GM18907 (cell line): ENCODE measurements at regions not wholly inside any gene's neighbourhood (a gene's known extent, or its start where the extent isn't known, plus 50 kb on each side); places are given as distances from the start of the nearest gene placed in this dataset.

Experiments used
- ATAC-seq: cut with Tn5 transposase; IDR thresholded peaks from one replicate; pipeline ENCODE4 v1.9.1; 2021; ENCODE audit warnings: mild to moderate bottlenecking, moderate library complexity; ENCODE audit not compliant: unreplicated experiment

GRCh38 chr6:78577585-78577984, 289.8 kb upstream of the IRAK1BP1 start:
- no peak for ATAC-seq

GRCh38 chr6:78578430-78578829, 288.9 kb upstream of the IRAK1BP1 start:
- no peak for ATAC-seq

GRCh38 chr6:78580923-78581322, 286.4 kb upstream of the IRAK1BP1 start:
- no peak for ATAC-seq

GRCh38 chr6:78583079-78583478, 284.3 kb upstream of the IRAK1BP1 start:
- no peak for ATAC-seq

GRCh38 chr6:78589436-78589835, 277.9 kb upstream of the IRAK1BP1 start:
- no peak for ATAC-seq

- ATAC-seq, result no peak
Observed at GRCh38 chr6:78593898-78594667, 273.3 kb upstream of the IRAK1BP1 start.

- ATAC-seq, result no peak
Observed at GRCh38 chr6:78594668-78595066, 272.7 kb upstream of the IRAK1BP1 start.

- no peak for ATAC-seq
Observed at GRCh38 chr6:78597966-78598365, 269.4 kb upstream of the IRAK1BP1 start.

GRCh38 chr6:78598966-78599365, 268.4 kb upstream of the IRAK1BP1 start:
- no peak for ATAC-seq

GRCh38 chr6:78599526-78599925, 267.8 kb upstream of the IRAK1BP1 start:
- ATAC-seq, result no peak

- ATAC-seq, result no peak
Observed at GRCh38 chr6:78605909-78606446, 261.4 kb upstream of the IRAK1BP1 start.

GRCh38 chr6:78607189-78607588, 260.2 kb upstream of the IRAK1BP1 start:
- ATAC-seq, result no peak

- ATAC-seq, result no peak
Observed at GRCh38 chr6:78611102-78611620, 256.2 kb upstream of the IRAK1BP1 start.

GRCh38 chr6:78611886-78612480, 255.4 kb upstream of the IRAK1BP1 start:
- ATAC-seq, result peak; percentile 38

GRCh38 chr6:78614961-78615360, 252.4 kb upstream of the IRAK1BP1 start:
- ATAC-seq, result peak; percentile 54

- peak; percentile 82 for ATAC-seq
Observed at GRCh38 chr6:78615430-78615904, 251.9 kb upstream of the IRAK1BP1 start.

- no peak for ATAC-seq
Observed at GRCh38 chr6:78618970-78619369, 248.4 kb upstream of the IRAK1BP1 start.

GRCh38 chr6:78623554-78623953, 243.8 kb upstream of the IRAK1BP1 start:
- ATAC-seq, result no peak

- ATAC-seq, result no peak
Observed at GRCh38 chr6:78629154-78629721, 238.1 kb upstream of the IRAK1BP1 start.

- ATAC-seq, result no peak
Observed at GRCh38 chr6:78629836-78630235, 237.5 kb upstream of the IRAK1BP1 start.

- no peak for ATAC-seq
Observed at GRCh38 chr6:78631976-78632375, 235.4 kb upstream of the IRAK1BP1 start.
